ENCODE measurements at regions not wholly inside any gene's neighbourhood (a gene's known extent, or its start where the extent isn't known, plus 50 kb on each side); places are given as distances from the start of the nearest gene placed in this dataset.

DNA sequence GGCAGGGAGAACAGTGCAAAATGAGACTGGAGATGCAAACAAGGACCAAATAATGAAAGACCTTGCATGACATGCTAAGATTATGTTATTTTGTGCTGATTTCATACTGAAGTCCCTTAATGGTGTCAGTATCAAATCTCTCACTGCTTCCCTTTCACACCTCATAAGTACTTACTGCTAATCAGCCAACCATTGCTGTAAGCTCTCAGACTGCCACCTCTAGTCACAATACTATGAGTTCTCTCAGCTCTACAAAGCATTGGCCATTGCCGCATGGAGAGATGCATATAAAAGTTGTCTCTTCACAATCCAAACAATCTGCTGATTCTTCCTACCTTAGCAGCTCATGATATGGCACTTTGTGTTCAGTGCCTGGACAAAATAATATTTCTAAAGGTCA lies 375.4 kb downstream of the LTN1 start:
- TF ChIP-seq CTBP1 (IDR thresholded peaks at IDR 0.05; ENCODE audit: borderline replicate concordance) = no peak
- TF ChIP-seq NFRKB (IDR thresholded peaks at IDR 0.05) = no peak
- TF ChIP-seq, protein P1, sequence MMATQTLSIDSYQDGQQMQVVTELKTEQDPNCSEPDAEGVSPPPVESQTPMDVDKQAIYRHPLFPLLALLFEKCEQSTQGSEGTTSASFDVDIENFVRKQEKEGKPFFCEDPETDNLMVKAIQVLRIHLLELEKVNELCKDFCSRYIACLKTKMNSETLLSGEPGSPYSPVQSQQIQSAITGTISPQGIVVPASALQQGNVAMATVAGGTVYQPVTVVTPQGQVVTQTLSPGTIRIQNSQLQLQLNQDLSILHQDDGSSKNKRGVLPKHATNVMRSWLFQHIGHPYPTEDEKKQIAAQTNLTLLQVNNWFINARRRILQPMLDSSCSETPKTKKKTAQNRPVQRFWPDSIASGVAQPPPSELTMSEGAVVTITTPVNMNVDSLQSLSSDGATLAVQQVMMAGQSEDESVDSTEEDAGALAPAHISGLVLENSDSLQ (IDR thresholded peaks at IDR 0.05) = no peak
- no peak for TF ChIP-seq ARNT (IDR thresholded peaks at IDR 0.05)
- no peak for TF ChIP-seq SUZ12 (IDR thresholded peaks at IDR 0.05)
- TF ChIP-seq BHLHE40 (IDR thresholded peaks at IDR 0.05; ENCODE audit: borderline replicate concordance) = no peak
- TF ChIP-seq SP1 (IDR thresholded peaks at IDR 0.05) = no peak

All from HEK293T (cell line).